Ovary (tissue), 7 donors: ENCODE measurements at regions not wholly inside any gene's neighbourhood (a gene's known extent, or its start where the extent isn't known, plus 50 kb on each side); places are given as distances from the start of the nearest gene placed in this dataset.
"Not testable (repeated sequence)": the region's sequence is repeated elsewhere in the genome, so short reads cannot be mapped to it uniquely, and the experiment has no call there.

Experiments
- DNase-seq, 5 donors: peaks; one replicate each; pipeline ENCODE4 v3.0.0-alpha.2; 2019 to 2020
- H3K27ac ChIP-seq, 2 donors: fragments of 200-600 bp; one replicate each; pipeline versions ENCODE4 v1.5.1 to v1.8.0; 2019 to 2022
- H3K27me3 ChIP-seq: fragments of 200-600 bp; one replicate; pipeline ENCODE4 v1.8.0; 2022
- H3K36me3 ChIP-seq: fragments of 200-600 bp; sonication (generic); one replicate; pipeline ENCODE4 v1.5.1; 2019
- H3K4me1 ChIP-seq: one replicate; pipeline ENCODE4 v1.8.1; 2013; ENCODE audit warnings: mild to moderate bottlenecking, moderate library complexity; ENCODE audit not compliant: insufficient read depth
- H3K4me3 ChIP-seq: fragments of 200-600 bp; sonication (generic); one replicate; pipeline ENCODE4 v1.5.1; 2017
- H3K9me3 ChIP-seq, 2 donors: fragments of 200-600 bp in 1 of 2; sonication (generic) in 1 of 2; one replicate each; pipeline versions ENCODE4 v1.5.1 to v1.8.1; 2013 to 2019; ENCODE audit warnings: mild to moderate bottlenecking in 1 of 2, moderate library complexity in 1 of 2
- EP300 ChIP-seq: sonication (generic); formaldehyde crosslinking; IDR thresholded peaks from one replicate; pipeline ENCODE4 v1.6.1; 2017; ENCODE audit warnings: antibody characterized with exemption
- POLR2A ChIP-seq: fragments of 450-650 bp; IDR thresholded peaks from one replicate; pipeline ENCODE4 v1.6.1; 2017; ENCODE audit warnings: antibody characterized with exemption, mild to moderate bottlenecking, moderate library complexity
- WGBS, 3 donors: extraction: QIAGEN DNeasy Blood & Tissue Kit in 1 of 3; methylation state at CpG; one replicate each; pipeline versions ENCODE4 v1.1.5 to v1.1.7; 2013 to 2017; 5-methylcytosine and 5-hydroxymethylcytosine counted together
- intact Hi-C, 4 donors: fragments of 100-400 bp; cut with DNase I; formaldehyde crosslinking; loops; one replicate each; pipeline versions ENCODE4 v1.11.0 to v1.15.1; 2022 to 2023
- TF ChIP-seq, protein P1 (sequence below), 3 donors: fragments of 450-650 bp in 2 of 3; fragments of 200-600 bp in 1 of 3; IDR thresholded peaks; one replicate each; pipeline versions ENCODE4 v1.5.1 to v1.8.0; 2016 to 2022; ENCODE audit warnings: antibody characterized with exemption in 3 of 3, mild to moderate bottlenecking in 1 of 3
- donor health status: DM: no; HTN: no; CAD: no; lungs with moderate emphysema.
- donor health status: DM: no; HTN: no; CAD: no.
- donor health status: Bipolar disorder and iron deficiency.
- donor health status: DM: no; HTN: no; CAD: no.
- donor health status: DM: yes; HTN: yes; CAD: no.

- 40 to 48% (median 42%) methylated on average over 3 of the region's 3 CpGs for WGBS, 3 donors
- Histone ChIP-seq H3K4me1 (no peaks in the 10 kb centered on the region), H3K9me3 (no peaks in the 10 kb centered on the region), H3K4me3 (no peak overlapping the region), H3K27me3 (no peaks in the 10 kb centered on the region), H3K36me3 (no peaks in the 10 kb centered on the region), H3K27ac (no peak overlapping the region)
- TF ChIP-seq POLR2A (no peak), EP300 (no peak)
- TF ChIP-seq, protein P1, sequence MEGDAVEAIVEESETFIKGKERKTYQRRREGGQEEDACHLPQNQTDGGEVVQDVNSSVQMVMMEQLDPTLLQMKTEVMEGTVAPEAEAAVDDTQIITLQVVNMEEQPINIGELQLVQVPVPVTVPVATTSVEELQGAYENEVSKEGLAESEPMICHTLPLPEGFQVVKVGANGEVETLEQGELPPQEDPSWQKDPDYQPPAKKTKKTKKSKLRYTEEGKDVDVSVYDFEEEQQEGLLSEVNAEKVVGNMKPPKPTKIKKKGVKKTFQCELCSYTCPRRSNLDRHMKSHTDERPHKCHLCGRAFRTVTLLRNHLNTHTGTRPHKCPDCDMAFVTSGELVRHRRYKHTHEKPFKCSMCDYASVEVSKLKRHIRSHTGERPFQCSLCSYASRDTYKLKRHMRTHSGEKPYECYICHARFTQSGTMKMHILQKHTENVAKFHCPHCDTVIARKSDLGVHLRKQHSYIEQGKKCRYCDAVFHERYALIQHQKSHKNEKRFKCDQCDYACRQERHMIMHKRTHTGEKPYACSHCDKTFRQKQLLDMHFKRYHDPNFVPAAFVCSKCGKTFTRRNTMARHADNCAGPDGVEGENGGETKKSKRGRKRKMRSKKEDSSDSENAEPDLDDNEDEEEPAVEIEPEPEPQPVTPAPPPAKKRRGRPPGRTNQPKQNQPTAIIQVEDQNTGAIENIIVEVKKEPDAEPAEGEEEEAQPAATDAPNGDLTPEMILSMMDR (IDR thresholded peaks at IDR 0.05), result no peak
- intact Hi-C loops, result no loop called here
- DNase-seq, result no peak
Observed at GRCh38 chr17:55988861-55989260, 164.4 kb upstream of the ANKFN1 start.

DNA sequence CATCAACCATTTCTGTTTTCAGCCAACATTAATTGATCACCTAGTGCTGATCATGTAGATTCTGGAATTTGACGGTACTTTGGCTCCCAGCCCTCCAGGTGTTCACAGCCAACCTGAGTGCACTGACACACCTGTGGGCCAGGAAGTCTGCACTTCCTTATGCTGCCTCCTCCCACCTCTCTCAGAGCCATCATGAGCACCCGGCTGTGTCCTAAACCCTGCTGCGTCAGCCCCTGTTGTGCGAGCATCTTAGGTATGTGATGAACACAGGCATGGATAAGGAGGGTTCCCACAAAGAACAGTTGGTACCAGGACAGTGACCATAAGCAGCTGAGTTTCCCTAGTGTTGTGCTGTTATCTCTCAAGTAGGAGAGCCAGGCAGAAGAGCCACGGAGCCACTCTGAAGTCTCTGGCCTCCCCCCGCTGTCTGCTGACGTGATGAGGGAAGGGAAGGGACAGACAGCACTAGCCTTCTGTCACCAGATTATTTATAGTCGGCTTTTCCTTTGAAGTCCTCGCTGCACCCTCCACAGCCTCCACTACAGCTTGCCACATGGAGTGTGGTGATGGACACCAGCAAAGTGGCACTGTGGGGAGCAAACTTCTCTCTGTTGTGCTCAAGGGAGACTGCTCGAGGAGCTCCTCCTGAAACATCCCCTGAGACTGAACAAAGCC lies 162.8 kb upstream of the ANKFN1 start:
- no peaks in the 10 kb centered on the region for H3K27me3 ChIP-seq
- TF ChIP-seq EP300 (no peak), POLR2A (no peak)
- TF ChIP-seq, protein P1 (IDR thresholded peaks at IDR 0.05), result no peak
- no peak for DNase-seq
- no peaks in the 10 kb centered on the region for H3K4me1 ChIP-seq
- no peaks in the 10 kb centered on the region for H3K9me3 ChIP-seq
- no peak overlapping the region for H3K4me3 ChIP-seq
- H3K36me3 ChIP-seq, result no peaks in the 10 kb centered on the region
- intact Hi-C loops, result no loop called here
- no peak overlapping the region for H3K27ac ChIP-seq
- WGBS, 3 donors, result 35 to 38% (median 35%) methylated on average over 10 of the region's 10 CpGs

DNA sequence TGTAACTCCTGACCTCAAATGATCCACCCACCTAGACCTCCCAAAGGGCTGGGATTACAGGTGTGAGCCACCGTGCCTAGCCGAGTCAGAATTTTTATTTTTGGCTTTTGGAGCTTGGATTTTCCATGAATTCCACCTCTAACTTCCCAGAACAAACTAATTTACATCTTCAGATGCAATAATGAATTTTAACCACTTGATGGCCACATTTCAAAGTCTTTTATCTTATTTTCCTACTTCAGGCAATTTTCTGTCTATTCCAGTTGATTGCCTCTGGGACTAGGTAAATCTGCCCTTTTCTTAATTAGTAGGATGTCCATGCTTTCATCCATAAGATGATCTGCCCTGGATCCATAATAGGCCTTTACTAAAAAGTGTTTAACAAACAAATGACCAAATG lies 156.4 kb upstream of the ANKFN1 start:
- DNase-seq, result no peak
- WGBS, 3 donors, result 67 to 75% (median 72%) methylated on average over 2 of the region's 2 CpGs
- no peak for TF ChIP-seq EP300
- TF ChIP-seq, protein P1 (IDR thresholded peaks at IDR 0.05), result no peak
- TF ChIP-seq POLR2A, result no peak
- Histone ChIP-seq H3K27me3 (no peaks in the 10 kb centered on the region), H3K9me3 (no peaks in the 10 kb centered on the region), H3K36me3 (no peaks in the 10 kb centered on the region), H3K27ac (no peak overlapping the region), H3K4me1 (no peaks in the 10 kb centered on the region), H3K4me3 (no peak overlapping the region)
- intact Hi-C loops, result no loop called here

DNA sequence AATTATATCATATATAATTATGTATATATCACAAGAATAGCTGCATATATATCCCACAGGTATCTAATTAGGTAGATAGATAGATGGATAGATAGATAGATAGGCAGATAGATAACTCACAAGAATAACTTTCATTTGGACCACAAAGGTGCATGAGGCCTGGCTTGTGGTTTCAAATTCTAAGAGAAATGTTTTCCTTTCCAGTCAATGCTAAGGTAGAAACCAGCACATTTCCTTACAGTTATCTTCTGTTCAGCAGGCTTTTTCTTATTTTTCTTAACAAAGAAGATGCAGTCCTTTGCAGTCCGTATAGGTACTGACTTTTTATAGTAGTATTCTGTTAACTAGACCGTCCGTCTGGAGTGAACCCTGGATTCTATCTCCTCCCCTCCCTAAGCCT lies 152.9 kb upstream of the ANKFN1 start:
- Histone ChIP-seq H3K36me3 (no peaks in the 10 kb centered on the region), H3K4me1 (no peaks in the 10 kb centered on the region), H3K4me3 (no peak overlapping the region), H3K27me3 (no peaks in the 10 kb centered on the region), H3K9me3 (no peaks in the 10 kb centered on the region), H3K27ac (no peak overlapping the region)
- DNase-seq, result no peak
- TF ChIP-seq, protein P1 (IDR thresholded peaks at IDR 0.05), result no peak
- TF ChIP-seq POLR2A (no peak), EP300 (no peak)
- 68 to 87% (median 79%) methylated on average over 3 of the region's 3 CpGs for WGBS, 3 donors
- intact Hi-C loops, result no loop called here

- H3K4me3 ChIP-seq, H3K9me3 ChIP-seq, H3K36me3 ChIP-seq, H3K4me1 ChIP-seq, H3K27ac ChIP-seq, DNase-seq, H3K27me3 ChIP-seq, intact Hi-C loops: not testable (repeated sequence)
- WGBS, 3 donors, result 85 to 89% (median 85%) methylated on average over 8 of the region's 8 CpGs
Observed at GRCh38 chr17:56002656-56003055, 150.6 kb upstream of the ANKFN1 start.
